Left ventricle myocardium inferior (tissue), 1 donor: ENCODE measurements at regions not wholly inside any gene's neighbourhood (a gene's known extent, or its start where the extent isn't known, plus 50 kb on each side); places are given as distances from the start of the nearest gene placed in this dataset.

Experiments
- DNase-seq: peaks from one replicate; pipeline ENCODE4 v3.0.0-alpha.2; 2020
- H3K27ac ChIP-seq: fragments of 200-600 bp; replicated peaks from 2 replicates; pipeline ENCODE4 v1.8.0; 2021
- H3K27me3 ChIP-seq: fragments of 200-600 bp; 2 replicates; pipeline ENCODE4 v1.8.0; 2021; ENCODE audit warnings: low read depth
- H3K36me3 ChIP-seq: fragments of 200-600 bp; 2 replicates; pipeline ENCODE4 v1.8.0; 2021
- H3K4me1 ChIP-seq: fragments of 200-600 bp; 2 replicates; pipeline ENCODE4 v1.8.0; 2021
- H3K4me3 ChIP-seq: fragments of 200-600 bp; 2 replicates; pipeline ENCODE4 v1.8.0; 2021; ENCODE audit warnings: mild to moderate bottlenecking, moderate library complexity
- H3K9me3 ChIP-seq: fragments of 200-600 bp; replicated peaks from 2 replicates; pipeline ENCODE4 v1.8.0; 2021
- CTCF ChIP-seq: fragments of 200-600 bp; IDR thresholded peaks from 2 replicates; pipeline ENCODE4 v1.8.0; 2021; ENCODE audit warnings: antibody characterized with exemption, mild to moderate bottlenecking, borderline replicate concordance
- intact Hi-C: fragments of 100-400 bp; cut with micrococcal nuclease; formaldehyde crosslinking; loops from one replicate; pipeline ENCODE4 v1.11.0; 2022
- donor health status: DM: no; HTN: yes; CAD: no; lungs with severe emphysema.

GRCh38 chr4:153140294-153140693, 63.9 kb upstream of the TRIM2 start:
- no peaks in the 10 kb centered on the region for H3K36me3 ChIP-seq
- no peak overlapping the region for H3K27ac ChIP-seq
- peaks cover 12% of the 10 kb centered on the region for H3K4me1 ChIP-seq
- H3K27me3 ChIP-seq: peaks cover 5% of the 10 kb centered on the region
- no peak overlapping the region for H3K4me3 ChIP-seq
- no peaks in the 10 kb centered on the region for H3K9me3 ChIP-seq
- no peak for TF ChIP-seq CTCF
- intact Hi-C loops: loop anchor here (5.0 to 10.0 kb wide), 2 partner anchors 177 to 435 kb away; no protein-coding TSS in a partner anchor
- DNase-seq: no peak

- no peak for TF ChIP-seq CTCF
- Histone ChIP-seq H3K4me3 (no peak overlapping the region), H3K36me3 (no peaks in the 10 kb centered on the region), H3K4me1 (peaks cover 12% of the 10 kb centered on the region), H3K9me3 (no peaks in the 10 kb centered on the region), H3K27me3 (peaks cover 5% of the 10 kb centered on the region), H3K27ac (no peak overlapping the region)
- DNase-seq: no peak
- intact Hi-C loops: loop anchor here (5.0 to 10.0 kb wide), 2 partner anchors 176 to 434 kb away; no protein-coding TSS in a partner anchor
These were observed 63.0 kb upstream of the TRIM2 start for GRCh38 chr4:153141238-153141637.

- peak; percentile 89 for TF ChIP-seq CTCF
- Histone ChIP-seq H3K4me3 (peak overlapping the region; percentile 38), H3K27me3 (peaks cover 3% of the 10 kb centered on the region), H3K4me1 (peaks cover 12% of the 10 kb centered on the region), H3K27ac (no peak overlapping the region), H3K9me3 (no peaks in the 10 kb centered on the region), H3K36me3 (no peaks in the 10 kb centered on the region)
- intact Hi-C loops: loop anchor here (5.0 to 10.0 kb wide), 2 partner anchors 174 to 432 kb away; no protein-coding TSS in a partner anchor
- peak; percentile 62 for DNase-seq
These were observed 61.4 kb upstream of the TRIM2 start for GRCh38 chr4:153142700-153143438.

- no peak overlapping the region for H3K27ac ChIP-seq
- no peaks in the 10 kb centered on the region for H3K9me3 ChIP-seq
- no peak for DNase-seq
- H3K4me1 ChIP-seq: peaks cover 12% of the 10 kb centered on the region
- H3K4me3 ChIP-seq: no peak overlapping the region
- intact Hi-C loops: loop anchor here (5.0 to 10.0 kb wide), 2 partner anchors 174 to 431 kb away; no protein-coding TSS in a partner anchor
- no peaks in the 10 kb centered on the region for H3K36me3 ChIP-seq
- H3K27me3 ChIP-seq: no peaks in the 10 kb centered on the region
- no peak for TF ChIP-seq CTCF
These were observed 60.5 kb upstream of the TRIM2 start for GRCh38 chr4:153143527-153144348.

- no peak for DNase-seq
- TF ChIP-seq CTCF: no peak
- no peak overlapping the region for H3K4me3 ChIP-seq
- H3K36me3 ChIP-seq: no peaks in the 10 kb centered on the region
- H3K9me3 ChIP-seq: no peaks in the 10 kb centered on the region
- H3K4me1 ChIP-seq: peaks cover 12% of the 10 kb centered on the region
- intact Hi-C loops: loop anchor here (10.0 kb wide), 1 partner anchor 429 kb away; no protein-coding TSS in a partner anchor
- H3K27ac ChIP-seq: no peak overlapping the region
- H3K27me3 ChIP-seq: no peaks in the 10 kb centered on the region
These were observed 58.2 kb upstream of the TRIM2 start for GRCh38 chr4:153146031-153146430.
